Vagina (tissue), 2 donors: ENCODE measurements at regions not wholly inside any gene's neighbourhood (a gene's known extent, or its start where the extent isn't known, plus 50 kb on each side); places are given as distances from the start of the nearest gene placed in this dataset.

Source experiments
- CTCF ChIP-seq, 3 experiments: fragments of 450-650 bp in 2 of 3; fragments of 200-600 bp in 1 of 3; sonication (generic) in 1 of 3; IDR thresholded peaks; one replicate each; pipeline ENCODE4 v1.5.1; 2017 to 2019; ENCODE audit warnings: antibody characterized with exemption in 3 of 3, mild to moderate bottlenecking in 2 of 3, moderate library complexity in 2 of 3
- POLR2A ChIP-seq, 2 donors: fragments of 450-650 bp; IDR thresholded peaks; one replicate each; pipeline ENCODE4 v1.6.1; 2017; ENCODE audit warnings: antibody characterized with exemption in 2 of 2, mild to moderate bottlenecking in 2 of 2, moderate library complexity in 2 of 2
- POLR2AphosphoS5 ChIP-seq, 2 donors: sonication (generic); formaldehyde crosslinking; IDR thresholded peaks; one replicate each; pipeline ENCODE4 v1.9.0; 2017; ENCODE audit warnings: antibody characterized with exemption in 2 of 2, mild to moderate bottlenecking in 2 of 2, low read depth in 1 of 2; ENCODE audit not compliant: insufficient read depth in 1 of 2

GRCh38 chr7:25929448-25929847 is 222.6 kb upstream of the NFE2L3 start:
- TF ChIP-seq CTCF (IDR thresholded peaks at IDR 0.05): no peak
- TF ChIP-seq POLR2A (IDR thresholded peaks at IDR 0.05): no peak
- no peak for TF ChIP-seq POLR2AphosphoS5 (IDR thresholded peaks at IDR 0.05; ENCODE audit: insufficient read depth in 1 of 2, low read depth in 1 of 2)
